D341Med (cell line): ENCODE measurements at regions not wholly inside any gene's neighbourhood (a gene's known extent, or its start where the extent isn't known, plus 50 kb on each side); places are given as distances from the start of the nearest gene placed in this dataset.

Source experiments
- DNase-seq: peaks from one replicate; pipeline ENCODE4 v3.0.0; 2012; ENCODE audit warnings: low spot score

DNA sequence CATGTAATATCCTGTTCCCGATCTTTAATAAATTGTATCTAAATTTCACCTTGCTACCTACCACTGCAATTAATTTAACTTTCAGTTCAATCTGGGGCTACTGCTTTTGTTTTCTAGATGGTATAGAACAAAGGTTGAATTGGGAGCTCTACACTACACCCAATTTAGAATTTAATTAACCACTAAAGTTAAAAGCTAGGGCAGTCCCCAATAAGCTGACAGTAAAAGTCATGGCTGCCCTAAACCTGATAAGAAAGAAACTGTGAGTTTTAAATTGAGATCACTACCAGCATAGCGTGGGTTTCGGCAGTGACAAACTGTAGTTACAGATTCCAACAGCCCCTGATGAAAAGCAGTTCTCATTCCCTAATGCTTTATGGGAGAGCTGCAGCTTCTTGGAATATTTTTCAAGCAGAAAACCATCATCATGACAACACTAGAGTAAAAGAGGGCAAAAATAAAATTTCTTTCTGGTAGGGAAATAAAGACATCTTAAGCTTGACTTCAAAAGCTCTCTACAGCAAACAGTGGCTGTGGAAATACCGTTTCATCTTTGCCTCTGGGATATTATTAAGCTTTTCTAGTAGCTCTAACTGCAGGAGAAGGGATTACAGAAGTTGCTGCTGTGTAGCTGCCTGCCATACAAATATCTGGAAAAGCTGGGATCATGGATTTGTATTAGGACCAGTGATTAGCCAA lies 1372.1 kb downstream of the EPHA7 start:
- DNase-seq = no peak

DNA sequence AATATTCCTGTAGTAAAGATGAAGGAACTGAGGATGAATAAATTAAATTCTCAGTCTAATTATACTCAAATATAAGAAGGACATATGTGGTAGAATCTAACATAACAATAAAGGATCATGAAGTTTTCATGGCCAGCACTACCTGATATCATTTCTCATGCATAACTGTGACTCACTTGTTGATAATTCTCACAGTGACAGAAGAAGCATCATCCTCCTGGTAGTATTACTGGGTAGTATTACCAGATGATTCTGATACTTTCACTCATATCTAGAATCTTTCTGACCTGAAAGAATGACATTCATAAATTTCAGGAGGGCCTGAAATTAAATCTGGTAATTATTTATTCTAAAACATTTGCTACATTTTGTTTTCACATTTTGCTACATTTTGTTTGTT lies 1375.0 kb downstream of the EPHA7 start:
- no peak for DNase-seq

DNA sequence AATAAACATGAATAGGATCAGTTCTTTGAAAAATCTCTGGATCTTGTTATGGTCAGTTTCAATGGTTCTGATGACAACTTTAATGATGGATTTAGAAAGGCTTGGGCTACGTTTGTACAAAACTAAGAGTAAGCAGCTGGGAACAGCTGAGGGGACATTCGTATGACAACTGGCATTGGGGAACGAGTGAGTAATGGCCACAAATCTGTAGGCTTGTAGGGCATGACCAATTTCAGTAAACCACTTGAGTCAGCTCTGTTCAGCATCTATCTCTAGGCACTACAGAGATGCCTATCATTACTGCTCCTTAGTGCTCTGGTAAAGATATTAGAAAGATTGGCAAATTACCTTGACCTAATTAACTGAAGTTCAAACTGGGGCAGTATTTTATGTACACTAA lies 1375.6 kb downstream of the EPHA7 start:
- no peak for DNase-seq

DNA sequence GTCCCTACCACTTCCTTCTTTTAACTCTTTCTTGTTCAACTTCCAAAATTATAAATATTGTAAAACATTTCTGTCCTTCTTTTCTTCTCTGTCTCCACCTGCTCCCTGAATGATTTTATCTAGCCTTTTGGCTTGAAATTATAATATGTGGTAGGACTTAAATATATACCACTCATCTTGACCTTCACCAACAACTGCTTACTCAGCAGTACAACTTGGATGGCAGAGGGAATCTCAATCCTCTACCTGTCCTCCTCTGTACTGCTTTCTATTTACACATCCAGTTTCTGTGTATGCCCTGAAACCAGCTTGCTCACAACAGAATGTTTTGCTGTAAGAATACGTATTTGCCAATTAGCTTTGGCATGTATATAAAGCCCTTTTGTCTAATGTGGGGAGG lies 1392.5 kb downstream of the EPHA7 start:
- DNase-seq = no peak

DNA sequence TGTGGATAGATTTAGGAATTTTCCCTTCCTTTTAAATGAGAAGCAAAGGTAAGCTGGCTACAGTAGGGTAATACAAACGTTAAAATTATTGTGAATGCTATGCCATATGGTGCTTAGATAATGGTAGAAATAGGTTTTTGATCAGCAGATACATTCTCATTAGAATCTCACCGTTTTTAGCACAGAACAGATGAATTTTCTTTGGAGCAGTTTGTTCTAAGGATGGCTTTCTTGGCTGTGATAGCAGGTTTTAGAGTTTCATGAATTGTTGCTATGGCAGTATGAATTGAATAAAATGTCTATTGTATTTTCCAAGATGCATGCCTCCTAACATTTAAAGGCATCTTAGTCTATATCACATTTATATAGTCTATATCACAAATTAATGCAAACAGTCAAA lies 1394.5 kb downstream of the EPHA7 start:
- DNase-seq = no peak

DNA sequence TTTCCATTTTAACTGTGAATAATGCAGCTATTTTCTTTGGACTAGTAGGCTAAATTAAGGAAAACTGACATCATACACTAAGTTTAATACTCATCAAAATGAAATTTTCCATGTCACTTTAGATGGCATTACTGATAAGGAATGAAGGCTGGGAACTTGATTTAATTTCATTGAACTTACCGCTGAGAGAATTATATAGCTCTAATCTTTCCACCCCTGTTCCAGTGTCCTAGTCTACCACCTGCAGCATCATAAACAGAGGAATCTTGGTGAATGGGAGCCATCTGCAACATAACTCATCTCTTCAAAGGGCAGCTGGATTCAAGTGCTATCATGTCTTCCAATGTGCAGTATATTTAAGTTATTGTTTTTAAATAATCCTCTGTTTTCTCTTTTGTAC lies 1395.2 kb downstream of the EPHA7 start:
- DNase-seq = no peak

DNA sequence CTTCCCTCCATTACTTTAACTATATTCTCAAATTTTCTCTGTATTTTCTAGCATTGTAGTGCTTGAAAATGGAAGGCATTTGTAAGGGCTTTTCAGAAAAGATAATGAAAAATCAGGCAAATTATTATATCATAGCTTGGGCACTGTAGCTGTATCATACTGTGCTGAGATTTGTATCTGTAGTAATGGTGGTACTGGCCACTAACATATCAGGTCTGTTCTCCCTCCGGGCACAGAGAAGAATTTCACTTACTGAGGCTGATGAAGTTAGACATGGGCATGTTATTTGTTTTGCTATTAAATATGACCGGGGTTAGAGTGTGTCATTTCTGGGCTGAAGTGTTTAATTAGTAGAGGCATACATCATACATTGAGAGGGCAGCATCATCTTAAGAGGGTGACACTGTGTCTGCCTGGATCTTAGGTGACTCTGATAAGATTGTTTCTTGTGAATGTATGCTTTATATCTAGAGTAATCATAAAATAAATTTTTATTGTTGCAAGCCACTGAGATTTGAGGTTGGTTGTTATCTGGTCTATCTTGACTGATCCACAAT lies 1395.9 kb downstream of the EPHA7 start:
- no peak for DNase-seq

DNA sequence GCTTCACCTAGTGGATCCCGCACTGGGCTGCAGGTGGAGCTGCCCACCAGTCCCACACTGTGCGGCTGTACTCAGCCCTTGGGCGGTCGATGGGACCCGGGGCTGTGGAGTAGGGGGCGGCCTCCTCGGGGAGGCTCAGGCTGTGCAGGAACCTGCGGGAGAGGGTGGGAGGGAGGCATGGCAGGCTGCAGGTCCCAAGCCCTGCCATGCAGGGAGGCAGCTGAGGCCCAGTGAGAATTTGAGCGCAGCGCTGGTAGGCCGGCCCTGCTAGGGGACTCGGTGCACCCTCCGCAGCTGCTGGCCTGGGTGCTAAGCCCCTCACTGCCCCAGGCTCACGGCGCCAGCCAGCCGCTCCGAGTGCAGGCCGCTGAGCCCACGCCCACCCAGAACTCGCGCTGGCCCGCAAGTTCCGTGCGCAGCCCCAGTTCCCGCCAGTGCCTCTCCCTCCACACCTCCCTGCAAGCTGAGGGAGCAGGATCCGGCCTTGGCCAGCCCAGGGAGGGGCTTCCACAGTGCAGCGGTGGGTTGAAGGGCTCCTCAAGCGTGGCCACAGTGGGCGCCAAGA lies 1407.6 kb downstream of the EPHA7 start:
- no peak for DNase-seq

DNA sequence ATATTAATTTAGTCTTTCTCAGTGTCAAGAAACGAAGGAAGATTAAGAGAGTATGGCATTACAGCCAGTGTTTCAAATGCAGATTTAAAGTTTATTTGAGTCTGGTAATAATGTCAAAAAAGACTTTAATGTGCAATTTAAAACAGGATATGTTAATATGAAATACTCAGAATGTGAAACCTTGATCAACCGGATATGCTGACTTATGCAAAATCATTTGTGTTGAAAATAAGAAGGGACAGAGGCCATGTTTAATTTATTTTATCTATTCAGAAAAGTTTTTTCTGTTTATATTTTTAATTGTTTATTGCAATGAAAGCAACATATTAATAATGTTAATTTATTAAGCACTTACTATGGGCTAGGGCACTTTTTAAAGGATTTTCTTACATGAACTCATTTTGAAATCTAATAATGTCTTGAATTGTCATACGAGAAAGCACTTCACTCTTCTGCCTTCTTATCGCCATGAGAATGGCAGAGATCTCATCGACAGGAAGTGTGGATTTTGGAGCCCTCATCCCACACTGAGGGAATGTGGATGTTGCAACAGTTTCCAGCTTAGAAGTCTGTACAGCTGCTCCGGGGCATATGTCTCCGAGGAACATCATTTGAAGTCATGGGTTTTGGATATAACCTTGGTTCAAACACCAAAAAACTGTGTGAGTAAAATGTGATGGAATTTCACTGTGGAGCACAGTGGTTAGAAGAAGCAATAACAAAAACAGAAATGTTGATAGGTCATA lies 1410.4 kb downstream of the EPHA7 start:
- DNase-seq = no peak

DNA sequence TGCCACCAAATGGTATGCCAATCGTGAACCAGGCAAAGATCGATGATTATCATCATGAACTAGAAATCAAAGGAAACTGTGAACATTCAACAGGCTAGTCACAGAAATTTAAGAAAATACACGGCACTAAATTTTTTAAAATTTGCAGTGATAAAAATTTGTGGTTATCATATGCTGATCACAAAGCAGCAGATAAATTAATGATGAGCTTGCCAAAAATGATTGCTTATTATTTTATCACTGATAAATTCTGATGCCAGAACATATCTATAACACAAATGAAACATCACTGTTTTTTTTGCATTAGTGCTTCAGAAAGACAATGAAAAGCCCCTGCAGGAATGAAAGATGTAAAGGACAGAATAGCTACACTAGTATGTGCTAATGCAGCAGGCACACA lies 1413.2 kb upstream of the MAP3K7 start:
- DNase-seq = no peak

DNA sequence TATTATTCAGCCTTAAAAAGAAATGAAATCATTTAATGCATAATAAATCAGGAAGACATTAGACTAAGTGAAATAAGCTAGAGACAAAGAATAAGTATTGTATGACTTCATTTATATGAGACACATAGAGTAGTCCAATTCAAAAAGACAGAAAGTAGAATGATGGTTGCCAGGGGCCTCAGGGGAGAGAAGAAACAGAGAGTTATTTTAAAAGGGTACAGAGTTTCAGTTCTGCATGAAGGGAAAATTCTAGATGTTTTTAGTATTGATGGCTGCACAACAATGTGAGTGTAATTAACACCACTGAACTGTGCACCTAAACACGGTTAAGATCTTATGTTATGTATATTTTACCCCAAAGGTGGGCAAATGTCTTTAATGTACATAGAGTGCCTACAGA lies 1407.9 kb upstream of the MAP3K7 start:
- DNase-seq = no peak

DNA sequence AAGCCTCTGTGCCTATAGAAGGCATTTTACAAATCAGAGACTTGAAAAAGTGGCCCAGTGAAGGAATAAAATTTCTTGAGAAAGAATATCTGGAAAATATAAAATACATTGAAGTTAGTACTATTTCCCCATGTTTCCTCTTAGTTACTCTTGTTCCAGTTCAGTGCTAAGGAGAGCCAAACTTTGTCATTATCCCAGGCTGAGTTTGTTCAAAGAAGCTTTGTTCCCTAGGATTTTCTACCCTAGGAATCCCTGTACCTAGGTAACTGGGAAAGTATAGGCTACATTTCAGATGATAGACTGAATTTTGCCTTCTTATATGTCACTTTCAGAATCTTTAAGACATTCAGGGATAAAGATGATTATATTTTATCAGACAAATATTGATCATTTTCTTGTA lies 1395.7 kb upstream of the MAP3K7 start:
- no peak for DNase-seq

DNA sequence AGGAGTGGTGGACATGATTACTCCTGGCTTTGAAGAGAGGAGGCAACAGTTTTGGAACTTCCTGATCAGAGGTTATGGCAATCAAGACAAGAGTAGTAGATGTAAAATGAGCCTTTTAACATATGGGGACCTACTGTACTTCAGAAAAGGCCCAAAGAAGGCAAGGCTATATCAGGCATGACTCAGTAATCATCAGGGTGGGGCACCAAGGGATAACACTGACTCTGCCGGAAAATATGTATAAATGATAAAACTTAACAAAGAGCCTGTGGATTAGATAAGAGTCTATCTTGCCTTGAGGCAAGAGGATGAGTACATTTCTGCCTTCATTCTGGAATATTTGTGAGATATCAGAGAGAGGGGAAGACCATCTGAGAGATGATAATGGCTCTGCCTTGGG lies 1389.9 kb upstream of the MAP3K7 start:
- DNase-seq = no peak

DNA sequence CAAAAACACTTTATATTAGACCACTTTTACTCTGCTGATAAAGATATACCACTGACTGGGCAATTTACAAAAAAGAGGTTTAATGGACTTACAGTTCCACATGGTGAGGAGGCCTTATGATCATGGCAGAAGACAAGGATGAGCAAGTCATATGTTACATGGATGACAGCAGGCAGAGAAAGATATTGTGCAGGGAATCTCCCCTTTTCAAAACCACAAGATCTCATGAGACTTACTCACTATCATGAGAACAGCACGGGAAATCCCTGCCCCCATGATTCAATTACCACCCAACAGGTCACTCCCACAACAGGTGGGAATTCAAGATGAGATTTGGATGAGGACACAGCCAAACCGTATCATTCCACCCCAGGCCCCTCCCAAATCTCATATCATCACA lies 1383.8 kb upstream of the MAP3K7 start:
- DNase-seq = no peak

DNA sequence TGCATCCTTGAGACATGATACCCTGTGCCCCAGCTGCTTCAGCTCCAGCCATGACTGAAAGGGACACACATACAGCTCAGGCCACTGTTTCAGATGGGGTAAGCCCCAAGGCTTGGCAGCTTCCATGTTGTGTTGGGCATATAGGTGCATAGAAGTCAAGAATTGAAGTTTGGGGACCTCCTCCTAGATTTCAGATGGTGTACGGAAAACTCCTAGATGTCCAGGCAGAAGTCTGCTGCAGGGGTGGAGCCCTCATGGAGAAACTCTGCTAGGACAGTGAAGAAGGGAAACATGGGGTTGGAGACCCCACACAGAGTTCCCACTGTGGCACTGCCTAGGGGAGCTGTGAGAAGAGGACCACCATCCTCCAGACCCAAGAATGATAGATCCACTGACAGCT lies 1379.0 kb upstream of the MAP3K7 start:
- DNase-seq = no peak

DNA sequence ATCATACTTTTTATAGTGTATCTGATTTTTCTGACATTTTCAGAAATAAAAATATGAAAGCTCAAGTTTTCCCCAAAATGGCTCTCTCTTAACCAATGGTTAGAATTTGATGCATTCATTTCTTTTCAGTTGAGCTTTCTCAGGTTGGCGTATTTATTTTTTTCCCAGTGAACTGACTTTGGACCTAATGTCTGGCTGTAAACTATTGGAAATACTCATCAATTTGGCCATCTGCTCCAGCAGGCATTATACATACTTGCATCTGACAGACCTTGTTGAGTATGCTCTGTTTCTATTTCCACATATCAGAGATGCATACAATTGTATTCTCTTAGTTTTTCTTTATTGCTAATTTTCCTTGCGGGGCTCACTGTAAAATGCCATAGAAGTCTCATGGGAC lies 1374.8 kb upstream of the MAP3K7 start:
- no peak for DNase-seq

DNA sequence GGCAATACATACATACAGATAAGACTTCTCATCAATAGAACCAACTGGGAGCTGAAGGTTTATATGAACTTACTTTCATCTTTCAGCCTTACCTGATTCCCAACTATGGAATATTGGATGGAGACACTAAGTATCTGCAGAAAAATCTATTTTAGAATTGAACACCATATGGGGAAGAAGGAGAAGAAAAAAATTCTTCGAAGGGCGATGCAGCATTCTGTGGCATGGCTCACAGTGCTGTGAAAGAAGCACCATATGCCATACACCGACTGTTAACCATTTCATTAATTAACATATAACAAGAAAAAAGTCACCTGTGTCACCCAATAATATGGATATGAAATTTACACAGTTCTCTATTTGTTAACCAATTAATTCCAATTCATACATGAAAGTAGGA lies 1374.4 kb upstream of the MAP3K7 start:
- no peak for DNase-seq

DNA sequence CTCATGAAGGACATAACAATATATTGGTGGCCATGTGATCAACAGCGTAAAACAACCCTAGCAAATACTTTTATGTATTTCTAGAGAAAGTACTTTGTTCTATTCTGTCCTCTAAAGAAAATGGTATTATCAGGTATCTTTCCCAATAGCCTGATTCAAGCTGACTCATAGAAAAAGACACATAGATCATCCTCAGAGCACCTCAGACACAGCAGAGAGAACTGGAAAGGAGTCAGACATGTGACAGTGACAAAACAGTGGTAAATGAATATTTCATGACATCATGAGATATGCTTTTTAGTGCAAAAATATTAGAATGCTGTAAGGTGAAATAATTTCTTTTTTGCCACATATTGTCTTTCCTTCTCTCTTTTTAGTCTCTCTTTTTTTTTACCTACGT lies 1355.0 kb upstream of the MAP3K7 start:
- DNase-seq = no peak

DNA sequence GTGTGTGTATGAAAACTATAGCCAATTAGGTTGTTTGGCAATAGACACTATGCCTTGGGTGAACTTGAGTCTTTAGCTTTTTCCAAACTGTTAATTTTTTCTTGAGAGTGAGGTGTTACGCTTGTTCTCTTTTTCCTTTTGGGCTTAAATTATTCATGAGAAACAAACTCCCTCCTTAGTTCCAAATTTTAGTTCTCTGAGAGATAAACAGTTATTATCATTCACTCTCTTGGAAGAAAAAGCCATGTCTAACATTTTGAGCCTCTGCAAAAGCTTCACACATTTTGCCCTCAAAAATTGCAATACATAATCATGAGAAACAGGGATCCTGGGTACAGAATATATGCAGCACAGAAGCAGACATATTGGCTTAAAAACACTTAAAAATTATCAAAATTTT lies 1353.9 kb upstream of the MAP3K7 start:
- DNase-seq = no peak

DNA sequence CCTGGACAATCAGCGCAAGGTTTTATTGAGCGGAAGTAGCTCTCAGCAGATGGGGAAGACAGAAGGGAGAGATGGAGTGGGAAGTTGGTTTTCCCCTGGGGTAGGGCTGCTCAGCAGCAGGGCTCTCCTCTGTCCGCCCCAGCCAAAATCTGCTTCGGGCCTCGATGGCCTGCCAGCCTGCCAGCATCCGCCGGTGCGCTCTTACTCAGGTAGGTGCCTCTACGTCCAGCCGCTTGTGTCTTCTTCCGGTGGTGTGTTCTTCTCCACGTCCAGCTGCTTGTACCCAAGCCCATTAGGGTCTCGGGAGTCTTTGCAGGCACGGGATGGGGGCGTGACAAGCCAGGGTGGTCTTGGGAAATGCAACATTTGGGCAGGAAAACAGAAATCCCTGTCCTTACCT lies 1340.0 kb upstream of the MAP3K7 start:
- no peak for DNase-seq

DNA sequence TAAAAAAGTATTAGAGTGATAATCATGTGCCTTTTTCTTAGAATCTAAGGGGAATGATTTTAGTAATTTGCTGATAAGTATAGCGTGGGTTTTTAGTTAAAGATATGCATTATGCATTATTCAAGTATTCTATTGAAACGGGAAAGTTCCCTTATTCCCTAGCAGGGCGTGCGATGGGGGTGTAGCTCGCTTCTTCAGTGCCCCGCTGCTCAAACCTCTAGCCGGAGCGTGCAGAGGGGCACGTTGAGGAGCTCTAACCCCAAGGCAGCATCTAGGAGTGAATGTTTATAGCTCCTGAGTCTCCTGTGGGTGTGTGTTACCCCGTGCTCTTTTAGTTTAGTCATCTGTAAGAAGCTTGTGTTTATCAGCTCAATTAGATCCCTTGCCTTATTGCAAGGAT lies 1339.5 kb upstream of the MAP3K7 start:
- DNase-seq = no peak

DNA sequence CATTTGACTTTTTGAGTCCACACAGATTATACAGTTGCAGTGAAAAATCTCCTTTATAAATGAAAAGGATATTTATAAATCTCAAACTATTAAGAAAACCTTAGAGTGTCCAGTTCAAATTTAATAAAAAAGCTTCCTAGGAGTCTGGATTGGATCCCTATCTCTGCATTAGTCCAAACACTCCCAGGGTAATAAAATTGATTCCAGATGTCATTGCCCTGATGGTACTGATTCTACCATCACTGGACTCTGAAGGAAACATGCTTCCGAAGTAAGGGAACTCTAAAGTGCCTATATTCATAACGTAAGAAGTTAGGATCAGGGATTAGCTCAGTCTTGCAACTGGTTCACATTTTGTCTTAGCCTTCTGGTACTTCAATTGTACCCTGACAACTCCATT lies 1325.1 kb upstream of the MAP3K7 start:
- no peak for DNase-seq

DNA sequence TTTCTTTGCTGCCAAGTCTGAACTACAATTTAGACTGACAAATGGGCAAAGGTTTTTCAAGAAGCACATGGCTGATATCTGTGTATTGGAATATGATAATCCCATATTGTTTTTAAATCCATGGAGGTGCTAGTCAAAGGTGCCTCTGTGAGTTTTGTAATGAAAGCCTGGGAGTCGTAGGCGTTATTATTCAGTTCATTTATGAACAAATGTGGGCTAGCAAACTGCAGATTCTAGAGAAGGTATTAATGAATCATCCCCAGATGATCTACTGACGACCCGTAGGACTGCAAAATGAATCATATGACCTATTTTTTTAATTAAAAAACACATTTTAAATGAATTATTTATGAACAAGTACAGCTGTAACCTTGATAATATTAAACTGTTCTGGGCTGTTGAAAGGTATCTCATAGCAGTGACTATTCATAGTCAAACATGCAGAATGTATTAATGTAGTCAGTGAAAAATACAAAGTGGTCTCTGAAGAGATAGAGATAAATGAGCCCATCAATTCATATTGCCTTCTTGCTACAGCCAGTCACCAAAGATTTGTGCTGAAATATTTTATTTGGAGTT lies 1317.8 kb upstream of the MAP3K7 start:
- DNase-seq = no peak
